ENCODE measurements at regions not wholly inside any gene's neighbourhood (a gene's known extent, or its start where the extent isn't known, plus 50 kb on each side); places are given as distances from the start of the nearest gene placed in this dataset.

GRCh38 chr2:70011335-70011734, 49.9 kb upstream of the ASPRV1 start:
- Histone ChIP-seq H3K27me3 (ENCODE audit: control insufficient read depth, insufficient read depth, low read length) (no peaks in the 10 kb centered on the region), H3K36me3 (ENCODE audit: control insufficient read depth, insufficient read depth, low read length) (no peaks in the 10 kb centered on the region), H3K4me3 (ENCODE audit: low read depth, low read length) (no peak overlapping the region)
- DNase-seq (ENCODE audit: low read depth) = no peak
- ChIA-PET CTCF (no interaction called here), POLR2A (no interaction called here)
- no peak for TF ChIP-seq CTCF (IDR thresholded peaks at IDR 0.05; ENCODE audit: insufficient read depth, low read depth, low read length)

Measured in BJ (cell line).